Stimulated activated CD4-positive, alpha-beta T cell treated with anti-CD3 and anti-CD28 coated beads, TNF-alpha, amount 100 ng/mL, for 24 hours (primary cell): ENCODE measurements at regions not wholly inside any gene's neighbourhood (a gene's known extent, or its start where the extent isn't known, plus 50 kb on each side); places are given as distances from the start of the nearest gene placed in this dataset.
"Not testable (repeated sequence)": the region's sequence is repeated elsewhere in the genome, so short reads cannot be mapped to it uniquely, and the experiment has no call there.

Source experiments
- DNase-seq, 3 experiments: peaks; one replicate each; pipeline ENCODE4 v3.0.0-alpha.2; 2020; ENCODE audit warnings: low read depth in 3 of 3

DNA sequence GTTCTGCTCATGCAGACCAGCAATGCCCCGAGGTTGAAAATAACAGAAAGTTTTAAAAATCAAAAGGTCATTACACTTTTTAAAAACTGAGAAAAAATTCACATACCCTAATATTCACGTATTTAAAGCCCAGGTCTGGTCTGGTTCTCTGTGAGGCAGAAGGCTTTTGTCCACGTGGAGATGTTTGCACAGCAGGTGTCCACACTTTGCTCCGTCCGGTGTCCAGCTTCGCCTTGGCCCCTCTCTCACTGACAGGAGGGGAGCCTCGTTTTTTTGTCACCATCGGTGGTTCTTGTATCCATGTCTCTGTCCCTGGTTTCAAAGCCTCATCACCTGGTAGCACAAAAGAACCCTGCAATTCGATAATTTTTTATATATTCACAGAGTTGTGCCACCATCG lies 434.6 kb upstream of the FRG1 start:
- no peak for DNase-seq

DNA sequence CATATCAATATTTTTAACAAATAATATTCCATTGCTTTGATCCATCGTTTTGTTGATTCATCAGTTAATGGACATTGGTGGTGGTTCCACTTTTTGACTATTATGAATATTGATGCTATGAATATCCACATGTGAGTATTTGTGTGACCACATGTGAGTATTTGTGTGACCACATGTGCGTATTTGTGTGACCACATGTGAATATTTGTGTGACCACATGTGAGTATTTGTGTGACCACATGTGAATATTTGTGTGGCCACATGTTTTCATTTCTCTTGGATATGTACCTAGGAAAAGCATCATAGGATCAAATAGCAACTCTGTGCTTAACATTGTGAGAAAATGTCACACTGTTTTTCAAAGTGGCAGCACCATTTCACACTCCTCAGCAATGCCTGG lies 433.6 kb upstream of the FRG1 start:
- no peak for DNase-seq

DNA sequence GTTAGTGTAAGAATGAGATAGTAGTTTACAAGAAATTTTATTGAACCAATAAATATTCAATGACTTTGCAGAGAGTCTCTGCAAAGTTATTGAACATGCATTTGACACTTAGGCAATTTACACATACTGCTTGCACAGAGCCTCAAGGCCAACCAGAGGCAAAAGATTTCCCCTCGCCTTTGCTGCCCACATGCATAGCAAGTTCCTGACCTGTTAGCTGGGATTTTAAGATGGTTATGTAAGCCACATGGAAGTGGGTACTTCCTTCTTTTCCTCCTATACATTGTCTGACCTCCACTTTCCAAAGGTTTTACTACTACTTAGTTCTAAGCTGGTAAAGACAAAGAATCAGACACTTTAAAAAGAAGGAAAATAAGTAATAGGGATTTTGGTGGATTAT lies 430.1 kb upstream of the FRG1 start:
- DNase-seq: no peak

GRCh38 chr4:189511581-189511980 lies 429.1 kb upstream of the FRG1 start:
- DNase-seq: no peak

GRCh38 chr4:189513421-189513820 lies 427.3 kb upstream of the FRG1 start:
- DNase-seq: no peak

DNA sequence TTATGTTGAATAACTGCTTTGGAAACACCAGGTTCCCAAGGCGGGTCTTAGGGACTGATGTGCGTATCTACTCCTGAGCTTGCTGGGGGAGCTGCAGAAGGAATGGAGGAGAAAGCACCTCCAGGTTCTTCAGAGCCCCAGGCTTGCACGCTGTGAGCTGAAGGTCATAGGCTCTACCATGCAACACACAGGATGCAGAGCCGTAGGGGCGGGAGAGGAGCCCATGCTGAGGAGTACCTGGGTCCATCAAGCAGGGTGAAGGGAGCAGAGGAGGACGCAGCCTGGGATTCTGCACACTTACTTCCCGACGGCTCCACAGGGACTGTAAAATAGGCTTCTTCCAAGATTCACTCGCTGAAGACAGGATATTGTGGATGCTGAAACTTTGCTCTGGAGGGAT lies 426.5 kb upstream of the FRG1 start:
- no peak for DNase-seq

GRCh38 chr4:189516902-189517301 lies 423.8 kb upstream of the FRG1 start:
- no peak for DNase-seq

DNA sequence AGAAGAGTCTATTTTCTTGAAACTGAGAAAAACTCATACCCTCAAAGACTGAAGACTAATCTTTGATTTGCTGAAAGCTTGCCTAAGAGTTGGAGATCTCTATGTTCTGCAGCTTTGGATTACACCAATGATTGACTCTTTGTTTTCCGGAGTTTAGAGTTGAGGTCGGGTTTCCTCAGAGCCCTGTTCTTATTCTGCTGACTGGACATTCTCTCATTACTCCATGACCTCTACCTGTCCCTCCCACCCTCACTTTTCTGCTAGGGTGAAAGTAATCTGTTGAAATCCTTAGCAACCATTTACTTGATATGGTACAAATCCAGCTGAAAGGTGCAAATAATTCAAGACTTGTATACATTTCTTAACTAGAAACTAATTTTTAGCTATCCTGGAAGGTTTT lies 421.5 kb upstream of the FRG1 start:
- DNase-seq: no peak

GRCh38 chr4:189525304-189525703 lies 415.4 kb upstream of the FRG1 start:
- DNase-seq: no peak

GRCh38 chr4:189530848-189531247 lies 409.8 kb upstream of the FRG1 start:
- no peak for DNase-seq

DNA sequence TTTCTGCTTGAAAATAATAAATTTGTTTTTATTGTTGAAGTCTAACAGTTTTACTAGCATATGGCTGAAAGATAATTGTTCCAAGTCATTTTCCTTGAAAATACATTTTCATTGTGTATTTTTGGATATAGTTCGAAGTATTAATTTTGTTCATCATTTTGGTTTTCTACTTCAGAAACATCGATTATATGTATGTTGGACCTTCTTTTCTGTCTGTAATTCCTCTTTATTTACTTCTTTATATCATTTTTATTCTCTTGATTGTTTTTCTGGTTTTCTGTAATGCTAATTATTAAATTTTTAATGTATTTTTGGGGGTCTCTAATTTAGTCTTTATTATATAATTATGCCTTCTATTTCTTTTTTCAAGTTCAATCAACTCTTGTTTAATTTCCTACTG lies 407.1 kb upstream of the FRG1 start:
- no peak for DNase-seq

- no peak for DNase-seq
Measured at GRCh38 chr4:189547559-189547958, 393.1 kb upstream of the FRG1 start.

DNA sequence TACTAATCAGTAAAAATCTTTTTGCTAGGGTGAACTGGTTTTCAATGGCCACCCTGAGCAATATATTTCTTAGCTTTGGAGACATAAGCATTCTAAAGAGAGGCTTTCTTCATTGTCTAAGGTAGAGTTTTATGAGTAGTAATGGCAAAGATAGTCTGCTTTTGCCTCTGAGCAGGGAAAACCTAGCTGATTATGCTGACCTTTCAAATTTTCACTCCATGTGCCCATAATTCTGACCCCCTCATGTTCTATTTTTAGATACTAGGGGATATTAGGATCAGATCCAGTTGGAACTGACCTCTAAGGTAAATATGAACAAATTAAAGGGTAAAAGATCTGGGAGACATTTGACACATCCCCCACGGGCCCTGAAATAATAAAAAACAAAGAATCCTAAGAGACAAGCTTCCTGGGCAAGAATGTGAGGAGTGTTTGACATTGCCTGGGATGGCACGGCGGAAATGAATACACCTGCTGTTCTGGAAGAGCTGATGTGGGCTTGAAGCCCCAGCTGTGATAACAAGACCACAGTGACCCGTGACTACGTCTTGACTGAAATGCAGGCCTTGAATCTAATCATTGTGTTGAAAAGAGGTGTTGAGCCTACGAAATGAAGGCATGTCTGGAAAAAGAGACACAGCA lies 392.1 kb upstream of the FRG1 start:
- DNase-seq: no peak

DNA sequence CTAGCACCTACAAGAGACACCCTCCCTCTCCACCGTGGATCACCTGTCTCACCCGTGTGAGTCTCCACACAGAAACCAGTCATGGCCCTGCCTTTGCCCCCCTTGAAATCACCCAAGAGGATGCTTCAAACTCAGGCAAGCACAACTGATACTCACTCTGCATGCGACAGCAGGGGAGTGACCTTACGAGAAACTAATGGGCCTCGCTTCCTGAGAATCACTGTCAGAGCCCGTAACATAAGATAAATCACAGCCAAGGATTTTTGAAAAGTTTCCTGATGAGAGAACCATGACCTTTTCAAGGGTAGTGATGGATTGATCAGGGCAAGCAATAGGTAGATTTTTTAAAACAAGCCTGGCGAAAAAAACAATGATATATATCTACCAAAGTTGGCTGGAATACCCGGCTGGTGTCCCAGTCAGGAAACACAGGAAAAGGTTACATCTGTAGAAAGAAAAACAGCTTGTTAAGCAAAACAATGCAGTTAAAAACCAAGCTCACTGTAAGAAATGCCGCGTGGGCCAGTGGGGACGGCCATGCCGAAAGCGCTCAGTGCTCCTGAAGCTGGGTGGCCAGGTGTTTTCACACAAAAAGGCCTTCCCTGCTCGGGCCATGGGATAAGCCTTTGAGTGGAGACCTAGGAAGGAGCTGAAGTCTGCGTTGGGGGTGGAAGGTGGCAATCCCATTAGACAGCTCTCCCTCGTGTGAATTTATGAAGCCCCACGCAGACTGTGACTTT lies 388.6 kb upstream of the FRG1 start:
- not testable (repeated sequence) for DNase-seq

- DNase-seq: not testable (repeated sequence)
Measured at GRCh38 chr4:189560605-189561004, 380.1 kb upstream of the FRG1 start.

DNA sequence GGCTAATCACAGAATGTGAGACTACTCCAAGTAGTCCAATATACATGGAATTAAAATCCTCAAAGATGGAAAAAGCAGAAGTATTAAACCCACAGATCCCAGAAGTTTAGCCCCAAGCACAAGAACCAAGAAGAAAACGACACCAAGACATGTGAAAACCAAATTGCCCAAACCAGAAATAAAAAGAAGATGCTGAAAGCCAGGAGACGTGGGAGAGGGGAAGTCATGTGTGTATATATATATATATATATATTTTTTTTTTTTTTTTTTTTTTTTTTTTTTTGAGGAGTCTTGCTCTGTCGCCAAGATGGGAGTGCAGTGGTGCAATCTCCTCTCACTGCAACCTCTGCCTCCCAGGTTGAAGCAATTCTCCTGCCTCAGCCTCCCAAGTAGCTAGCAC lies 376.9 kb upstream of the FRG1 start:
- DNase-seq: not testable (repeated sequence)

DNA sequence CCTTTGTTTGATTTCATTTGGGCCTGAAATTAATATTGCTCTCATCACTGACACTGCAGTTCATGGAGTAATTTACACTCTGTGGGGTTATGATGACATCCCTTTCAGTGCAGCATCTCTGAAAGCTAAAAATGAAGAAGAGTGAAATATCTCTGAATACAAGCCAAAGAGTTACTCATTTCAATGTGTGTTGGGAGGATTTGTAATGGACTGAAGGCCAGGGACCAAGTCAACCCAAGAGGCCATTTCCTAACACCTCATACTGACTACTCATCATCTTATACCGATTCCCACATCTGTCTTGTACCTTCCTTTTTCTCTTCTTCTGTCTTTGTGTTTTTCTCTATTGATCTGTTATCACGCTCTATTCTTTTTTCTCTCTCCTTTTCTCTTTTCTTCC lies 374.4 kb upstream of the FRG1 start:
- DNase-seq: not testable (repeated sequence)

DNA sequence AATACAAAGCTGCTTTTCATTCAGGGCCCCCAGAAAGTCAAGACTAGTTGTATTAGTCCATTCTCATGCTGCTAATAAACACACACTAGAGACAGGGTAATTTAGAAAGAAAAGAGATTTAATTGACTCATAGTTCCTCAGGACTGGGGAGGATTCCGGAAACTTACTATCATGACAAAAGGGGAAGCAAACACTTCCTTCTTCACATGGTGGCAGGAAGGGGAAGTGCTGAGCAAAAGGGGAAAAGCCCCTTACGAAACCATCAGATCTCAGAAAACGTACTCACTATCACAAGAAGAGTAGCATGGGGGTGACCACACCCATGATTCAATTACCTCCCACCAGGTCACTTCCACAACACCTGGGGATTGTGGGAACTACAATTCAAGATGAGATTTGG lies 373.8 kb upstream of the FRG1 start:
- DNase-seq: not testable (repeated sequence)

DNA sequence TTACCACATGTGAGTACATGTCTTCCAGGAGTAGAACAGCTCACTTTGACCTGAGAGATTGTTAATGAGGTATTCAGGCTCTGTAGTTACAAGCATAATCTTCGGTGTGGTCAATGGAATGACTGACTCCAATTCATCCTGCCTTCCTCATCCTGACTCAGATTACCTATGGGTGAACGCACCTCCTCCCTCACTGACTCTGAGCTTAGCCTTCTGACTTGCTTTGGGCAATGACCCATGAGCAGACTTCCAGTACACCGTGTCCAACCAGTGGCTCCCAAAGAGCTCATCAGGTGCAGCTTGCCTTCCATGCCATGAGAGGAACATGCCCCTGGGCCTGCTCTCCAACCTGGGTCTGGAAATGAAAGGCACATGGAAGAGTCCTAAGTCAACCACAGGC lies 361.0 kb upstream of the FRG1 start:
- DNase-seq: not testable (repeated sequence)

DNA sequence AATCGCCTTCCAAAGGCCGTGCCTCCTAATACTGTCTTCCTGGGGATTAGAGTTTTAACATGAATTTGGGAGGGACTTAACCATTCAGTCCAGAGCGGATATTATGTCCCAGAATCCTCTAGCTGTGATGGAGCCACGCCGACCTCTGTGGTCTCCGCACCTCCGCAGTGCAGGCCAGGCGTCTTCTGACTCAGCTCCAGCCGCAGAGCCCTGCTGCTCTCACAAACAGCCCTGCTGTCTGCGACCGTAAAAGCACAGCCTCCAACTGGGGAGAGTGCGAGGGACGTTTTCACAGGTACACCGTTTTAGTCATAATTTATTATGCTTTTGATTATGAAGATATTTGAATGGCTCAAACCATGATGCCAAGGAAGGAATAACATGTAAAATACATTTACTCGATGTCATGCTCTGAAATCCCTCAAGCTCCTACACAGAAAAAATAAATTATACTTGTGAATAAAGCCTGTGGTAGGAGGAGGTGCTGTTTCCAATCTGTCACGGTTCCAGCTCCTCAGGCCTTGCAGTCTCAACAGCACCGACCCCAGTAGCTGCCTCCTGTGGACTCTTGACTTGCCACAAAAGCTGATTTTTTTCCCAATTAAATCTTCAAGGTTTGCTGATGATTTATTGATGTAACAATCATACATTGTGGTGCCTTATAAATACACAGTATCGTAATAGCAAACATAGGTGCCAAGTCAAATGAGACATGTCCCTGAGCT lies 353.6 kb upstream of the FRG1 start:
- DNase-seq: not testable (repeated sequence)

DNA sequence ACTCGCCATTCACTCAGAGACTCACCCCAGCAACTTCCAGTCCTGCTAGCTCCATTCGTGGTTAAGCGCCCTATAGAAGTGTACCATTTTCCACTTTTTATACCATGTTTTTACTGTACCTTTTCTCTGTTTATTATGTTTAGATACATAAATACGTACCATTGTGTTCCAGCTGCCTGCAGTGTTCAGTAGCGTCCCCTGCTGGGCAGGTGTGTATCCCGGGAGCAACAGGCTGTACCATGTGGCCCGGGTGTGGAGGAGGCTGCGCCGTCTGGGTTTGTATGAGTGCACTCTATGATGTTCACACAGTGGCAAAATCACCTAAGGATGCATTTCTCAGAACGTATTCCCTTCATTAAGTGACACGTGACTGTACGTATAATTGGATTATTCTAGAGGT lies 351.5 kb upstream of the FRG1 start:
- not testable (repeated sequence) for DNase-seq

DNA sequence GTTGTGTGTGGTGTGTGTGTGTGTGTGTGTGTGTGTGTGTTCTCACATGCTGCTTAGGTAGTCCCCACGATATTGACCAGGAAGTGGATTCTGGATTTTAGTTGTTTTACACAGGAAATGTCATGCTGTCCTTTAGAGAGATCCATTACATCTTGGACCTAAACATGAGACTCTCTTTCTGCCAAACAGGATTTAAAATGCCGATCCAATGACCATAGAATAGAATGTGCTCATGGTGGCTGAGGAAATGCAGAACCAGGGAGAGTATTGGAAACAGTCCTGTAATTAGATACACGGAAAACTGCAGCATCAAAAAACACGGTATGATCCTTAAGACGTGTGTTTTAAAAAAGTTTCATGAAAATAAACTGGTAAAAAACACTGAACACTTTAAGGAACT lies 347.8 kb upstream of the FRG1 start:
- no peak for DNase-seq

GRCh38 chr4:189597341-189597740 lies 343.3 kb upstream of the FRG1 start:
- DNase-seq: no peak
